Right lobe of liver (tissue), 4 donors: ENCODE measurements at regions not wholly inside any gene's neighbourhood (a gene's known extent, or its start where the extent isn't known, plus 50 kb on each side); places are given as distances from the start of the nearest gene placed in this dataset.

Source experiments
- CTCF ChIP-seq, 4 donors: fragments of 200-600 bp in 3 of 4; fragments of 450-650 bp in 1 of 4; IDR thresholded peaks; one replicate each; pipeline versions ENCODE4 v1.5.1 to v1.8.0; 2016 to 2022; ENCODE audit warnings: antibody characterized with exemption in 4 of 4, mild to moderate bottlenecking in 2 of 4
- POLR2A ChIP-seq: fragments of 450-650 bp; IDR thresholded peaks from one replicate; pipeline ENCODE4 v1.6.1; 2017; ENCODE audit warnings: antibody characterized with exemption, mild to moderate bottlenecking
- donor health status: DM: no; HTN: no; CAD: no.
- donor health status: DM: no; HTN: no; CAD: no.
- donor health status: DM: no; HTN: yes; CAD: no.

- TF ChIP-seq CTCF (IDR thresholded peaks at IDR 0.05) (no peak), POLR2A (no peak)
These were observed 515.9 kb upstream of the CYLC2 start for GRCh38 chr9:102479191-102479590.
